GM21723 (cell line): ENCODE measurements at regions not wholly inside any gene's neighbourhood (a gene's known extent, or its start where the extent isn't known, plus 50 kb on each side); places are given as distances from the start of the nearest gene placed in this dataset.
A peak's percentile ranks its signal among the peaks of the same experiment; 100 is the strongest.
"Not testable (repeated sequence)": the region's sequence is repeated elsewhere in the genome, so short reads cannot be mapped to it uniquely, and the experiment has no call there.

Experiments used
- ATAC-seq: cut with Tn5 transposase; IDR thresholded peaks from one replicate; pipeline ENCODE4 v1.9.1; 2021; ENCODE audit warnings: mild to moderate bottlenecking, moderate library complexity; ENCODE audit not compliant: unreplicated experiment

GRCh38 chr3:88403319-88403718 is 253.6 kb downstream of the C3orf38 start:
- ATAC-seq: no peak

GRCh38 chr3:88408097-88408496 is 258.3 kb downstream of the C3orf38 start:
- no peak for ATAC-seq

GRCh38 chr3:88408935-88409334 is 259.2 kb downstream of the C3orf38 start:
- no peak for ATAC-seq

GRCh38 chr3:88410259-88410658 is 260.5 kb downstream of the C3orf38 start:
- ATAC-seq: no peak

- no peak for ATAC-seq
These were observed 262.6 kb downstream of the C3orf38 start for GRCh38 chr3:88412346-88412745.

- ATAC-seq: no peak
These were observed 266.7 kb downstream of the C3orf38 start for GRCh38 chr3:88416436-88416835.

GRCh38 chr3:88418219-88418618 is 268.5 kb downstream of the C3orf38 start:
- no peak for ATAC-seq

- peak; percentile 95 for ATAC-seq
These were observed 283.8 kb downstream of the C3orf38 start for GRCh38 chr3:88433568-88433967.

- ATAC-seq: peak; percentile 43
These were observed 284.2 kb downstream of the C3orf38 start for GRCh38 chr3:88434001-88434400.

GRCh38 chr3:88440701-88441100 is 290.9 kb downstream of the C3orf38 start:
- ATAC-seq: no peak

- ATAC-seq: no peak
These were observed 293.3 kb downstream of the C3orf38 start for GRCh38 chr3:88443066-88443465.

GRCh38 chr3:88444251-88444650 is 294.5 kb downstream of the C3orf38 start:
- ATAC-seq: no peak

GRCh38 chr3:88452228-88452627 is 302.5 kb downstream of the C3orf38 start:
- no peak for ATAC-seq

- no peak for ATAC-seq
These were observed 310.6 kb downstream of the C3orf38 start for GRCh38 chr3:88460369-88460768.

- ATAC-seq: no peak
These were observed 312.5 kb downstream of the C3orf38 start for GRCh38 chr3:88462230-88462629.

GRCh38 chr3:88467191-88467590 is 317.4 kb downstream of the C3orf38 start:
- ATAC-seq: no peak

GRCh38 chr3:88469216-88469615 is 319.5 kb downstream of the C3orf38 start:
- ATAC-seq: no peak

- ATAC-seq: no peak
These were observed 328.7 kb downstream of the C3orf38 start for GRCh38 chr3:88478460-88478859.

GRCh38 chr3:88480822-88481221 is 331.1 kb downstream of the C3orf38 start:
- no peak for ATAC-seq

- no peak for ATAC-seq
These were observed 335.2 kb downstream of the C3orf38 start for GRCh38 chr3:88485001-88485400.

GRCh38 chr3:88508818-88509217 is 359.1 kb downstream of the C3orf38 start:
- not testable (repeated sequence) for ATAC-seq

- ATAC-seq: no peak
These were observed 359.8 kb downstream of the C3orf38 start for GRCh38 chr3:88509582-88509981.

- no peak for ATAC-seq
These were observed 378.7 kb downstream of the C3orf38 start for GRCh38 chr3:88528494-88528893.

- ATAC-seq: no peak
These were observed 384.8 kb downstream of the C3orf38 start for GRCh38 chr3:88534534-88534933.
